Prostate gland (tissue), 2 donors: ENCODE measurements at regions not wholly inside any gene's neighbourhood (a gene's known extent, or its start where the extent isn't known, plus 50 kb on each side); places are given as distances from the start of the nearest gene placed in this dataset.

ENCODE experiments used
- CTCF ChIP-seq, 4 experiments: fragments of 200-600 bp in 2 of 4; fragments of 450-650 bp in 2 of 4; sonication (generic) in 2 of 4; IDR thresholded peaks; 1 replicate in 3 of 4; 2 replicates in 1 of 4; pipeline ENCODE4 v1.5.1; 2016 to 2019; ENCODE audit warnings: antibody characterized with exemption in 4 of 4, mild to moderate bottlenecking in 2 of 4, moderate library complexity in 2 of 4
- POLR2A ChIP-seq: fragments of 450-650 bp; IDR thresholded peaks from one replicate; pipeline ENCODE4 v1.6.1; 2016; ENCODE audit warnings: antibody characterized with exemption, mild to moderate bottlenecking
- POLR2AphosphoS5 ChIP-seq: sonication (generic); formaldehyde crosslinking; IDR thresholded peaks from one replicate; pipeline ENCODE4 v1.6.1; 2017; ENCODE audit warnings: antibody characterized with exemption

- TF ChIP-seq CTCF (IDR thresholded peaks at IDR 0.05) (no peak), POLR2A (no peak), POLR2AphosphoS5 (no peak)
These were observed 153.1 kb downstream of the INO80D start for GRCh38 chr2:205932861-205933260.
